HG03520 (cell line): ENCODE measurements at regions not wholly inside any gene's neighbourhood (a gene's known extent, or its start where the extent isn't known, plus 50 kb on each side); places are given as distances from the start of the nearest gene placed in this dataset.

Experiments
- ATAC-seq: cut with Tn5 transposase; IDR thresholded peaks from one replicate; pipeline ENCODE4 v1.9.1; 2021; ENCODE audit warnings: mild to moderate bottlenecking, moderate library complexity; ENCODE audit not compliant: unreplicated experiment

- no peak for ATAC-seq
These were observed 75.4 kb upstream of the AKAP13 start for GRCh38 chr15:85305050-85305449.

- no peak for ATAC-seq
These were observed 73.3 kb upstream of the AKAP13 start for GRCh38 chr15:85306946-85307686.

- ATAC-seq, result no peak
These were observed 72.7 kb upstream of the AKAP13 start for GRCh38 chr15:85307687-85308045.

- ATAC-seq, result no peak
These were observed 68.8 kb upstream of the AKAP13 start for GRCh38 chr15:85311647-85312046.

GRCh38 chr15:85312486-85312885 is 67.9 kb upstream of the AKAP13 start:
- peak; percentile 94 for ATAC-seq

- ATAC-seq, result no peak
These were observed 67.5 kb upstream of the AKAP13 start for GRCh38 chr15:85312929-85313331.

GRCh38 chr15:85313339-85313738 is 67.1 kb upstream of the AKAP13 start:
- no peak for ATAC-seq

- no peak for ATAC-seq
These were observed 66.3 kb upstream of the AKAP13 start for GRCh38 chr15:85314146-85314545.

GRCh38 chr15:85314633-85315032 is 65.8 kb upstream of the AKAP13 start:
- ATAC-seq, result no peak

- ATAC-seq, result no peak
These were observed 64.0 kb upstream of the AKAP13 start for GRCh38 chr15:85316244-85316934.

GRCh38 chr15:85318048-85318731 is 62.2 kb upstream of the AKAP13 start:
- peak; percentile 77 for ATAC-seq

GRCh38 chr15:85318732-85319076 is 61.7 kb upstream of the AKAP13 start:
- ATAC-seq, result peak; percentile 14

- no peak for ATAC-seq
These were observed 56.2 kb upstream of the AKAP13 start for GRCh38 chr15:85324202-85324601.

GRCh38 chr15:85325834-85326233 is 54.6 kb upstream of the AKAP13 start:
- ATAC-seq, result no peak

- no peak for ATAC-seq
These were observed 54.1 kb upstream of the AKAP13 start for GRCh38 chr15:85326291-85326690.

GRCh38 chr15:85327820-85328219 is 52.6 kb upstream of the AKAP13 start:
- no peak for ATAC-seq

GRCh38 chr15:85329561-85330422 is 50.6 kb upstream of the AKAP13 start:
- peak; percentile 46 for ATAC-seq
